ENCODE measurements at regions not wholly inside any gene's neighbourhood (a gene's known extent, or its start where the extent isn't known, plus 50 kb on each side); places are given as distances from the start of the nearest gene placed in this dataset.

DNA sequence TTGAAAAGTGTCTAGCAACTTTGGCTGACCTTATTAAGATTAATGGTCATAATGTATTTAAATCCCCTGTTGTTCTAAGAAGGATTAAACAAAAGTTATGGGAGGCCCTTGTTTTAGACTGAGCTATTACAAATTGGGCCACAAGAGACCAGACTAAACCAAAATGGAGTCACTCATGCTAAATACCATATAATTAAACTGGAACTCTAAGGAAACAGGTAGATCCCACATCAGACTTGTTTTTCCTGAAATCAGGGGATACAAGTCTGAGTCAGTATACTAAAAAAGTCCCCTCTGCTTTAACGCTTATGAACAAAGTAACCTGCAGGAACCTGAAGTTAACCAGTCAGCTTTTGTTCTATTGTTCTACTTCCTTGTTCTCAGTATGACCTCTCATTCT lies 305.9 kb upstream of the SGCG start:
- BruUV-seq (replicated peaks) = no TSS peak
- DNase-seq (ENCODE audit: low read depth, low spot score) (no peak), ATAC-seq (no peak)
- H3K9me3 ChIP-seq (ENCODE audit: control insufficient read depth, insufficient read depth, low read depth, low read length) = no peaks in the 10 kb centered on the region
- in situ Hi-C loops (cut with HindIII; ENCODE audit: low pct_unique_long_range_greater_than_20kb, low sequenced_read_pairs) = no loop called here
- no peaks in the 10 kb centered on the region for H3K4me1 ChIP-seq (ENCODE audit: control insufficient read depth, insufficient read depth, low read length)
- no peaks in the 10 kb centered on the region for H3K36me3 ChIP-seq (ENCODE audit: control insufficient read depth, insufficient read depth, low read length)
- TF ChIP-seq POLR2AphosphoS5 (IDR thresholded peaks at IDR 0.05; ENCODE audit: low read depth, low read length) (no peak), TCF7L2 (IDR thresholded peaks at IDR 0.05; ENCODE audit: low read depth, low read length) (no peak), SIN3A (IDR thresholded peaks at IDR 0.05; ENCODE audit: borderline replicate concordance, insufficient read depth, low read depth, low read length) (no peak)
- TF ChIP-seq, protein P1, sequence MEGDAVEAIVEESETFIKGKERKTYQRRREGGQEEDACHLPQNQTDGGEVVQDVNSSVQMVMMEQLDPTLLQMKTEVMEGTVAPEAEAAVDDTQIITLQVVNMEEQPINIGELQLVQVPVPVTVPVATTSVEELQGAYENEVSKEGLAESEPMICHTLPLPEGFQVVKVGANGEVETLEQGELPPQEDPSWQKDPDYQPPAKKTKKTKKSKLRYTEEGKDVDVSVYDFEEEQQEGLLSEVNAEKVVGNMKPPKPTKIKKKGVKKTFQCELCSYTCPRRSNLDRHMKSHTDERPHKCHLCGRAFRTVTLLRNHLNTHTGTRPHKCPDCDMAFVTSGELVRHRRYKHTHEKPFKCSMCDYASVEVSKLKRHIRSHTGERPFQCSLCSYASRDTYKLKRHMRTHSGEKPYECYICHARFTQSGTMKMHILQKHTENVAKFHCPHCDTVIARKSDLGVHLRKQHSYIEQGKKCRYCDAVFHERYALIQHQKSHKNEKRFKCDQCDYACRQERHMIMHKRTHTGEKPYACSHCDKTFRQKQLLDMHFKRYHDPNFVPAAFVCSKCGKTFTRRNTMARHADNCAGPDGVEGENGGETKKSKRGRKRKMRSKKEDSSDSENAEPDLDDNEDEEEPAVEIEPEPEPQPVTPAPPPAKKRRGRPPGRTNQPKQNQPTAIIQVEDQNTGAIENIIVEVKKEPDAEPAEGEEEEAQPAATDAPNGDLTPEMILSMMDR (IDR thresholded peaks at IDR 0.05) = no peak
- TF ChIP-seq, protein P2, sequence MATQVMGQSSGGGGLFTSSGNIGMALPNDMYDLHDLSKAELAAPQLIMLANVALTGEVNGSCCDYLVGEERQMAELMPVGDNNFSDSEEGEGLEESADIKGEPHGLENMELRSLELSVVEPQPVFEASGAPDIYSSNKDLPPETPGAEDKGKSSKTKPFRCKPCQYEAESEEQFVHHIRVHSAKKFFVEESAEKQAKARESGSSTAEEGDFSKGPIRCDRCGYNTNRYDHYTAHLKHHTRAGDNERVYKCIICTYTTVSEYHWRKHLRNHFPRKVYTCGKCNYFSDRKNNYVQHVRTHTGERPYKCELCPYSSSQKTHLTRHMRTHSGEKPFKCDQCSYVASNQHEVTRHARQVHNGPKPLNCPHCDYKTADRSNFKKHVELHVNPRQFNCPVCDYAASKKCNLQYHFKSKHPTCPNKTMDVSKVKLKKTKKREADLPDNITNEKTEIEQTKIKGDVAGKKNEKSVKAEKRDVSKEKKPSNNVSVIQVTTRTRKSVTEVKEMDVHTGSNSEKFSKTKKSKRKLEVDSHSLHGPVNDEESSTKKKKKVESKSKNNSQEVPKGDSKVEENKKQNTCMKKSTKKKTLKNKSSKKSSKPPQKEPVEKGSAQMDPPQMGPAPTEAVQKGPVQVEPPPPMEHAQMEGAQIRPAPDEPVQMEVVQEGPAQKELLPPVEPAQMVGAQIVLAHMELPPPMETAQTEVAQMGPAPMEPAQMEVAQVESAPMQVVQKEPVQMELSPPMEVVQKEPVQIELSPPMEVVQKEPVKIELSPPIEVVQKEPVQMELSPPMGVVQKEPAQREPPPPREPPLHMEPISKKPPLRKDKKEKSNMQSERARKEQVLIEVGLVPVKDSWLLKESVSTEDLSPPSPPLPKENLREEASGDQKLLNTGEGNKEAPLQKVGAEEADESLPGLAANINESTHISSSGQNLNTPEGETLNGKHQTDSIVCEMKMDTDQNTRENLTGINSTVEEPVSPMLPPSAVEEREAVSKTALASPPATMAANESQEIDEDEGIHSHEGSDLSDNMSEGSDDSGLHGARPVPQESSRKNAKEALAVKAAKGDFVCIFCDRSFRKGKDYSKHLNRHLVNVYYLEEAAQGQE (IDR thresholded peaks at IDR 0.05; ENCODE audit: insufficient read depth in 1 of 2, low read depth in 2 of 2, low read length in 1 of 2) = no peak
- CTCF ChIA-PET = no interaction called here
- POLR2A ChIA-PET = interaction anchor here (0.6 kb wide), 1 partner anchor 400 kb away, joined by 5 read pairs; no protein-coding TSS in a partner anchor
- intact Hi-C loops (cut with micrococcal nuclease; ENCODE audit: unreplicated experiment) = no loop called here
- H3K4me3 ChIP-seq (ENCODE audit: low read depth in 2 of 2, low read length in 2 of 2) = no peak overlapping the region
- no peak overlapping the region for H3K27ac ChIP-seq (ENCODE audit: low read length)
- H3K27me3 ChIP-seq (ENCODE audit: control insufficient read depth, insufficient read depth, low read length) = no peaks in the 10 kb centered on the region

DNA sequence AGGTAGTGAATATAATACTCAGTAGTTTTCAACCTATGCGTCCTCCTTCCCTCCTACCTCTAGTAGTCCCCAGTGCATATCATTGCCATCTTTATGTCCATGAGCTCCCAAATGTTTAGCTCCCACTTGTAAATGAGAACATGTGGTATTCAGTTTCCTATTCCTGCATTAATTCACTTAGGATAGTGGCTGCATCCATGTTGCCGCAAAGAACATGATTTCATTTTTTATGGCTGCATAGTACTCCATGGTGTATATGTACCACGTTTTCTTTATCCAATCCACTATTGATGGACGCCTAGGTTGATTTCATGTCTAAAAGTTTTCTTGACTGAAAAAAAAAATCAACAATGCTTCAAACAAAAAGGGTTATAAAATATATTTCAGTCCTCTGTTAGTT lies 303.4 kb upstream of the SGCG start:
- no peak overlapping the region for H3K27ac ChIP-seq (ENCODE audit: low read length)
- intact Hi-C loops (cut with micrococcal nuclease; ENCODE audit: unreplicated experiment) (no loop called here), in situ Hi-C loops (cut with HindIII; ENCODE audit: low pct_unique_long_range_greater_than_20kb, low sequenced_read_pairs) (no loop called here)
- TF ChIP-seq, protein P1 (IDR thresholded peaks at IDR 0.05) = no peak
- no peak for TF ChIP-seq SIN3A (IDR thresholded peaks at IDR 0.05; ENCODE audit: borderline replicate concordance, insufficient read depth, low read depth, low read length)
- TF ChIP-seq TCF7L2 (IDR thresholded peaks at IDR 0.05; ENCODE audit: low read depth, low read length) = no peak
- no peak for TF ChIP-seq POLR2AphosphoS5 (IDR thresholded peaks at IDR 0.05; ENCODE audit: low read depth, low read length)
- TF ChIP-seq, protein P2 (IDR thresholded peaks at IDR 0.05; ENCODE audit: insufficient read depth in 1 of 2, low read depth in 2 of 2, low read length in 1 of 2) = no peak
- H3K27me3 ChIP-seq (ENCODE audit: control insufficient read depth, insufficient read depth, low read length) = no peaks in the 10 kb centered on the region
- DNase-seq (ENCODE audit: low read depth, low spot score) = no peak
- ATAC-seq = no peak
- no peak overlapping the region for H3K4me3 ChIP-seq (ENCODE audit: low read depth in 2 of 2, low read length in 2 of 2)
- no peaks in the 10 kb centered on the region for H3K36me3 ChIP-seq (ENCODE audit: control insufficient read depth, insufficient read depth, low read length)
- ChIA-PET CTCF (no interaction called here), POLR2A (no interaction called here)
- H3K9me3 ChIP-seq (ENCODE audit: control insufficient read depth, insufficient read depth, low read depth, low read length) = no peaks in the 10 kb centered on the region
- no TSS peak for BruUV-seq (replicated peaks)
- H3K4me1 ChIP-seq (ENCODE audit: control insufficient read depth, insufficient read depth, low read length) = no peaks in the 10 kb centered on the region
